ENCODE measurements at regions not wholly inside any gene's neighbourhood (a gene's known extent, or its start where the extent isn't known, plus 50 kb on each side); places are given as distances from the start of the nearest gene placed in this dataset.

- TF ChIP-seq FOXM1 (IDR thresholded peaks at IDR 0.05; ENCODE audit: borderline replicate concordance, low read depth) (no peak), USF1 (IDR thresholded peaks at IDR 0.05) (no peak), ZBTB7A (IDR thresholded peaks at IDR 0.05; ENCODE audit: low read depth) (no peak), MAX (IDR thresholded peaks at IDR 0.05) (no peak), REST (IDR thresholded peaks at IDR 0.05; ENCODE audit: low read depth) (no peak), TCF12 (IDR thresholded peaks at IDR 0.05; ENCODE audit: low read depth) (no peak)
Observed at GRCh38 chr19:28118235-28118634, 1094.7 kb downstream of the UQCRFS1 start.

GRCh38 chr19:28117143-28117542 lies 1095.8 kb downstream of the UQCRFS1 start:
- no peak for TF ChIP-seq TAF1 (IDR thresholded peaks at IDR 0.05; ENCODE audit: low read depth)
- TF ChIP-seq ZBTB7A (IDR thresholded peaks at IDR 0.05; ENCODE audit: low read depth), result no peak
- no peak for TF ChIP-seq YY1 (IDR thresholded peaks at IDR 0.05; ENCODE audit: low read depth)
- TF ChIP-seq TEAD4 (IDR thresholded peaks at IDR 0.05), result no peak
- TF ChIP-seq EGR1 (IDR thresholded peaks at IDR 0.05), result no peak
- no peak for TF ChIP-seq USF1 (IDR thresholded peaks at IDR 0.05)
- no peak for TF ChIP-seq TCF12 (IDR thresholded peaks at IDR 0.05; ENCODE audit: low read depth)
- TF ChIP-seq CEBPB (IDR thresholded peaks at IDR 0.05), result no peak
- no peak for TF ChIP-seq CREB1 (IDR thresholded peaks at IDR 0.05; ENCODE audit: low read depth)
- no peak for TF ChIP-seq EP300 (IDR thresholded peaks at IDR 0.05; ENCODE audit: borderline replicate concordance)
- TF ChIP-seq FOXM1 (IDR thresholded peaks at IDR 0.05; ENCODE audit: borderline replicate concordance, low read depth), result no peak
- no peak for TF ChIP-seq NFIC (IDR thresholded peaks at IDR 0.05)
- TF ChIP-seq REST (IDR thresholded peaks at IDR 0.05; ENCODE audit: low read depth), result no peak

GRCh38 chr19:28103921-28104320 lies 1109.0 kb downstream of the UQCRFS1 start:
- TF ChIP-seq YY1 (IDR thresholded peaks at IDR 0.05; ENCODE audit: low read depth) (no peak), MAX (IDR thresholded peaks at IDR 0.05) (no peak), CREB1 (IDR thresholded peaks at IDR 0.05; ENCODE audit: low read depth) (no peak), NFIC (IDR thresholded peaks at IDR 0.05) (no peak), TEAD4 (IDR thresholded peaks at IDR 0.05) (no peak), TAF1 (IDR thresholded peaks at IDR 0.05; ENCODE audit: low read depth) (no peak), CEBPB (IDR thresholded peaks at IDR 0.05) (no peak), FOXM1 (IDR thresholded peaks at IDR 0.05; ENCODE audit: borderline replicate concordance, low read depth) (no peak), RAD21 (IDR thresholded peaks at IDR 0.05; ENCODE audit: low read depth) (no peak), EP300 (IDR thresholded peaks at IDR 0.05; ENCODE audit: borderline replicate concordance) (no peak), TCF12 (IDR thresholded peaks at IDR 0.05; ENCODE audit: low read depth) (no peak), USF1 (IDR thresholded peaks at IDR 0.05) (no peak), ZBTB7A (IDR thresholded peaks at IDR 0.05; ENCODE audit: low read depth) (no peak)

GRCh38 chr19:28076628-28077027 lies 1136.3 kb downstream of the UQCRFS1 start:
- TF ChIP-seq ZBTB7A (IDR thresholded peaks at IDR 0.05; ENCODE audit: low read depth), result no peak
- TF ChIP-seq FOXM1 (IDR thresholded peaks at IDR 0.05; ENCODE audit: borderline replicate concordance, low read depth), result no peak
- TF ChIP-seq EGR1 (IDR thresholded peaks at IDR 0.05), result no peak
- no peak for TF ChIP-seq TAF1 (IDR thresholded peaks at IDR 0.05; ENCODE audit: low read depth)
- no peak for TF ChIP-seq CREB1 (IDR thresholded peaks at IDR 0.05; ENCODE audit: low read depth)
- TF ChIP-seq MAX (IDR thresholded peaks at IDR 0.05), result no peak
- no peak for TF ChIP-seq TCF12 (IDR thresholded peaks at IDR 0.05; ENCODE audit: low read depth)
- TF ChIP-seq REST (IDR thresholded peaks at IDR 0.05; ENCODE audit: low read depth), result no peak
- TF ChIP-seq RAD21 (IDR thresholded peaks at IDR 0.05; ENCODE audit: low read depth), result no peak
- no peak for TF ChIP-seq EP300 (IDR thresholded peaks at IDR 0.05; ENCODE audit: borderline replicate concordance)
- no peak for TF ChIP-seq NFIC (IDR thresholded peaks at IDR 0.05)
- no peak for TF ChIP-seq USF1 (IDR thresholded peaks at IDR 0.05)
- TF ChIP-seq TEAD4 (IDR thresholded peaks at IDR 0.05), result no peak
- no peak for TF ChIP-seq CEBPB (IDR thresholded peaks at IDR 0.05)
- no peak for TF ChIP-seq YY1 (IDR thresholded peaks at IDR 0.05; ENCODE audit: low read depth)

Measured in Ishikawa (cell line).